Anterior cingulate cortex (tissue), 58 donors: ENCODE measurements at regions not wholly inside any gene's neighbourhood (a gene's known extent, or its start where the extent isn't known, plus 50 kb on each side); places are given as distances from the start of the nearest gene placed in this dataset.

Source experiments
- DNase-seq, 58 donors: peaks; one replicate each; lab custom pipeline; 2025; lab: John Stamatoyannopoulos, UW

- DNase-seq = no peak
These were observed 236.9 kb upstream of the PPARGC1A start for GRCh38 chr4:24126776-24127175.

- DNase-seq = peak in 21 of 58 donors; percentile 6 to 72 (median 29)
These were observed 231.7 kb upstream of the PPARGC1A start for GRCh38 chr4:24121395-24122175.

GRCh38 chr4:24117975-24118374 lies 228.1 kb upstream of the PPARGC1A start:
- DNase-seq = no peak

- DNase-seq = no peak
These were observed 226.3 kb upstream of the PPARGC1A start for GRCh38 chr4:24116107-24116506.

- DNase-seq = no peak
These were observed 225.2 kb upstream of the PPARGC1A start for GRCh38 chr4:24114919-24115500.

GRCh38 chr4:24114444-24114843 lies 224.6 kb upstream of the PPARGC1A start:
- no peak for DNase-seq

GRCh38 chr4:24112466-24112865 lies 222.6 kb upstream of the PPARGC1A start:
- no peak for DNase-seq

GRCh38 chr4:24108567-24108966 lies 218.7 kb upstream of the PPARGC1A start:
- no peak for DNase-seq

GRCh38 chr4:24105327-24106038 lies 215.6 kb upstream of the PPARGC1A start:
- DNase-seq = peak in 4 of 58 donors; percentile 4 to 54 (median 14)

GRCh38 chr4:24104158-24104565 lies 214.3 kb upstream of the PPARGC1A start:
- no peak for DNase-seq

GRCh38 chr4:24103434-24104157 lies 213.7 kb upstream of the PPARGC1A start:
- peak in 4 of 58 donors; percentile 3 to 11 (median 10) for DNase-seq

- DNase-seq = peak in 8 of 58 donors; percentile 11 to 55 (median 28)
These were observed 212.8 kb upstream of the PPARGC1A start for GRCh38 chr4:24102621-24103020.

- no peak for DNase-seq
These were observed 206.8 kb upstream of the PPARGC1A start for GRCh38 chr4:24096603-24097002.

GRCh38 chr4:24094726-24095125 lies 204.9 kb upstream of the PPARGC1A start:
- no peak for DNase-seq

- DNase-seq = no peak
These were observed 203.6 kb upstream of the PPARGC1A start for GRCh38 chr4:24093446-24093845.

GRCh38 chr4:24091639-24092233 lies 201.9 kb upstream of the PPARGC1A start:
- peak in 2 of 58 donors; percentile 13 to 17 for DNase-seq

GRCh38 chr4:24089851-24090534 lies 200.1 kb upstream of the PPARGC1A start:
- DNase-seq = no peak

- DNase-seq = no peak
These were observed 191.0 kb upstream of the PPARGC1A start for GRCh38 chr4:24080871-24081270.

GRCh38 chr4:24078347-24078962 lies 188.6 kb upstream of the PPARGC1A start:
- no peak for DNase-seq
